Suprapubic skin (tissue), 4 donors: ENCODE measurements at regions not wholly inside any gene's neighbourhood (a gene's known extent, or its start where the extent isn't known, plus 50 kb on each side); places are given as distances from the start of the nearest gene placed in this dataset.

Source experiments
- DNase-seq, 2 donors: peaks; one replicate each; pipeline ENCODE4 v3.0.0-alpha.2; 2019; ENCODE audit warnings: low spot score in 2 of 2
- H3K27ac ChIP-seq: fragments of 200-600 bp; sonication (generic); one replicate; pipeline ENCODE4 v1.5.1; 2019
- H3K27me3 ChIP-seq: fragments of 200-600 bp; sonication (generic); one replicate; pipeline ENCODE4 v1.5.1; 2019
- H3K36me3 ChIP-seq: fragments of 200-600 bp; sonication (generic); one replicate; pipeline ENCODE4 v1.5.1; 2019
- H3K4me1 ChIP-seq: fragments of 200-600 bp; sonication (generic); one replicate; pipeline ENCODE4 v1.5.1; 2019
- H3K4me3 ChIP-seq: fragments of 200-600 bp; sonication (generic); one replicate; pipeline ENCODE4 v1.5.1; 2019; ENCODE audit warnings: mild to moderate bottlenecking
- H3K9me3 ChIP-seq: fragments of 200-600 bp; sonication (generic); one replicate; pipeline ENCODE4 v1.5.1; 2019
- EP300 ChIP-seq: sonication (generic); formaldehyde crosslinking; IDR thresholded peaks from one replicate; pipeline ENCODE4 v1.6.1; 2017; ENCODE audit warnings: antibody characterized with exemption
- POLR2A ChIP-seq, 2 donors: fragments of 450-650 bp; IDR thresholded peaks; one replicate each; pipeline ENCODE4 v1.6.1; 2017; ENCODE audit warnings: antibody characterized with exemption in 2 of 2, mild to moderate bottlenecking in 2 of 2, moderate library complexity in 2 of 2
- POLR2AphosphoS5 ChIP-seq, 3 donors: sonication (generic); formaldehyde crosslinking; IDR thresholded peaks; one replicate each; pipeline ENCODE4 v1.6.1; 2017; ENCODE audit warnings: antibody characterized with exemption in 3 of 3
- WGBS: methylation state at CpG from one replicate; pipeline ENCODE4 v1.1.5; 2018; 5-methylcytosine and 5-hydroxymethylcytosine counted together
- TF ChIP-seq, protein P1 (sequence below), 2 donors: fragments of 200-600 bp in 1 of 2; fragments of 450-650 bp in 1 of 2; sonication (generic) in 1 of 2; IDR thresholded peaks; one replicate each; pipeline ENCODE4 v1.5.1; 2016 to 2019; ENCODE audit warnings: antibody characterized with exemption in 2 of 2, mild to moderate bottlenecking in 1 of 2, moderate library complexity in 1 of 2

DNA sequence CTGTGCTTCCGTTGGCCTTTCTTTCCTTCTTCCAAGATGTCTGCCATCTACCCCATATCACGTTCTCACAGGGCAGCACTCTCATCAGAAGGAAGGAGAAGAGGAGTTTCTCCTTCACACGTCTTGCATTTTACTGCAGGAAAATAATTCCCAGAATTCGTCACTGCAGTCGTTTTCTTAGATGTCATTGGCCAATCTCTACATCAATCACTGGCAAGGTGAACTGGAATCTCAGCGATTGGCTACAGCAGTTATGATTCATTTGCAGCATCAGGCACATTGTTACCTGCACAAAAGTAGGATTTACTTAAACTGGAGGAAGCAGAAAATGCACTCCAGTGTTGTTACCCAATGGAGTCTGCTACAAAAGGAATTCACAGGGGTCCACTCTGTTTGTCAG lies 277.2 kb upstream of the RBFOX1 start:
- no peak overlapping the region for H3K27ac ChIP-seq
- no peak overlapping the region for H3K4me3 ChIP-seq
- no peak for DNase-seq
- WGBS = 64% methylated on average over 6 of the region's 6 CpGs
- TF ChIP-seq POLR2AphosphoS5 (IDR thresholded peaks at IDR 0.05) (no peak), EP300 (no peak), POLR2A (IDR thresholded peaks at IDR 0.05) (no peak)
- TF ChIP-seq, protein P1, sequence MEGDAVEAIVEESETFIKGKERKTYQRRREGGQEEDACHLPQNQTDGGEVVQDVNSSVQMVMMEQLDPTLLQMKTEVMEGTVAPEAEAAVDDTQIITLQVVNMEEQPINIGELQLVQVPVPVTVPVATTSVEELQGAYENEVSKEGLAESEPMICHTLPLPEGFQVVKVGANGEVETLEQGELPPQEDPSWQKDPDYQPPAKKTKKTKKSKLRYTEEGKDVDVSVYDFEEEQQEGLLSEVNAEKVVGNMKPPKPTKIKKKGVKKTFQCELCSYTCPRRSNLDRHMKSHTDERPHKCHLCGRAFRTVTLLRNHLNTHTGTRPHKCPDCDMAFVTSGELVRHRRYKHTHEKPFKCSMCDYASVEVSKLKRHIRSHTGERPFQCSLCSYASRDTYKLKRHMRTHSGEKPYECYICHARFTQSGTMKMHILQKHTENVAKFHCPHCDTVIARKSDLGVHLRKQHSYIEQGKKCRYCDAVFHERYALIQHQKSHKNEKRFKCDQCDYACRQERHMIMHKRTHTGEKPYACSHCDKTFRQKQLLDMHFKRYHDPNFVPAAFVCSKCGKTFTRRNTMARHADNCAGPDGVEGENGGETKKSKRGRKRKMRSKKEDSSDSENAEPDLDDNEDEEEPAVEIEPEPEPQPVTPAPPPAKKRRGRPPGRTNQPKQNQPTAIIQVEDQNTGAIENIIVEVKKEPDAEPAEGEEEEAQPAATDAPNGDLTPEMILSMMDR (IDR thresholded peaks at IDR 0.05) = no peak
- no peaks in the 10 kb centered on the region for H3K27me3 ChIP-seq
- H3K4me1 ChIP-seq = no peaks in the 10 kb centered on the region
- H3K36me3 ChIP-seq = no peaks in the 10 kb centered on the region
- H3K9me3 ChIP-seq = no peaks in the 10 kb centered on the region

DNA sequence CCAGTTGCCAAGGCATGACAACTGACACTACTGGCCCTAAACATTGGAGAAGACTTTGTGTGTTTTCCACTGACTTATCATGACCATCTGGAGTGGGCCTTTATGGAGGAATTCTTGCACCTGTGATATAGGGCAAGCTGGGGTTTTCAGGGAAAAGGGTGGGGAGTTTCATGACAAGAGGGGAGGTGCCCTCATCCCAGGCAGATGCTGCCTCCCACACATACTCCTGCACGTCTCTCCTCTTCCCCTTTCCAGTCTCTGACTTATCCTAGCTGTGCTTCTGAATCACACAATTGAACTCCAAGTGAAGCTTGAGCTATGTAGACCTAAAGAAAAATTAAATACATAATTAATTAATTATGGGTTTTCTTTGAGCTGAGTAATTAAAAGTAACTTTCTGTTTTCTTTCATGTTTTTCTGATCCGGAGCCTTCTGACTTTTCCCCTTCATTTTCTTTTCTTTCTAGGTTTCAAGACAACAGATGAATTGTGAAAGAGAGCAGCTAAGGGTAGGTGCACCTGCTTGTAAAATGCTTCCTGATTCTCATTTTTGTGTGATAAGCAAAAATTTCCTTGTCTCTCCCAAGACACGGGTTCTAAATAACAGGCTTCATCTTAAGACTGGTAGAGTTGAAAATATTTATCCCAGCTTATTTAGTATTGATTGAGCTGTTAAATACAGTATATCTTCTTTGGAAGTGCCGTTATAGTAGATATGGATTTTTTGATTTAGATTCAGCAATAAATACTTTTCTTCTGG lies 280.9 kb upstream of the RBFOX1 start:
- H3K4me1 ChIP-seq = no peaks in the 10 kb centered on the region
- no peaks in the 10 kb centered on the region for H3K27me3 ChIP-seq
- 72% methylated on average over 4 of the region's 4 CpGs for WGBS
- no peaks in the 10 kb centered on the region for H3K9me3 ChIP-seq
- no peak for TF ChIP-seq POLR2AphosphoS5 (IDR thresholded peaks at IDR 0.05)
- TF ChIP-seq POLR2A (IDR thresholded peaks at IDR 0.05) = no peak
- TF ChIP-seq, protein P1 (IDR thresholded peaks at IDR 0.05) = no peak
- no peak for TF ChIP-seq EP300
- H3K36me3 ChIP-seq = no peaks in the 10 kb centered on the region
- H3K4me3 ChIP-seq = no peak overlapping the region
- no peak for DNase-seq
- H3K27ac ChIP-seq = no peak overlapping the region

DNA sequence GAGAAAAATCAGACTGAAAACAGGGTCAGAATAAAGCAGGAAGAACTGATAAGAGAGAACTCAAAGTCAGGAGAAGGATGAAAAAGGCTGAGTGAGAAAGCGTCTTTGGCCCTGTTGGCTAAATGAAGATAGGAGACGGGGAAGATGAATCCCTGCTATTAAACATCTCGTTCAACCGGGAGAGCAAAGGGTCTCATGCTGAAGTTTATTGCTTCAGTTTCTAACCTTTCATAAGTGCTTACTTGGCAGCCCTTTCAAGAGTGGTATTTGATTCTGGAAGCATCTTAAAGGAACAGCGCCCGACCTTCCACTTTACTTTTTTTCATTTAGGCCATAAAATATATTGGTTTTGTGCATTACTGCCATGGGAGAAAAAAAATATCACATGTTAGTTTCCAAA lies 288.3 kb upstream of the RBFOX1 start:
- no peaks in the 10 kb centered on the region for H3K4me1 ChIP-seq
- H3K27ac ChIP-seq = no peak overlapping the region
- no peak overlapping the region for H3K4me3 ChIP-seq
- no peaks in the 10 kb centered on the region for H3K36me3 ChIP-seq
- DNase-seq = no peak
- H3K9me3 ChIP-seq = no peaks in the 10 kb centered on the region
- no peak for TF ChIP-seq EP300
- 44% methylated on average over 6 of the region's 6 CpGs for WGBS
- no peaks in the 10 kb centered on the region for H3K27me3 ChIP-seq

DNA sequence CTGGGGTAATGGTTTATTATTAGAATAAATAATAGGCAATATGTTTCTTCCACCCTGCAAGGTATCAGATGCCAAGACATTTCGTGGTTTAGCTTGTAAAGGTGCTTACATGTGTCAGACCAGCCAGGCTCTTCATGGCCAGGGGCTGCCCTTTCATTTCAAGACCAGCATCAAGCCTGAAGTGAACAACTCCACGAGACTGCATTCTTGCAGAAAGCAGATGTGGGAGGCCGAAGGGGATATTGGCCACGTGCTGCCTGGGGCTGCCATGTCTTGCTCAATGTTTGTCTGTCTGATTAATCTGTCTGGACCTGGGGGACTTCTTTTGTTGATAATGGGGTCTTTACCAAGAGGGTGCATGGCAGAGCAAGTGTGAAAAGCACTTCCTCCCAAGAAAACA lies 294.2 kb upstream of the RBFOX1 start:
- no peaks in the 10 kb centered on the region for H3K27me3 ChIP-seq
- no peak for DNase-seq
- no peaks in the 10 kb centered on the region for H3K4me1 ChIP-seq
- H3K4me3 ChIP-seq = no peak overlapping the region
- TF ChIP-seq POLR2A (IDR thresholded peaks at IDR 0.05) = no peak
- H3K9me3 ChIP-seq = no peaks in the 10 kb centered on the region
- 31% methylated on average over 4 of the region's 4 CpGs for WGBS
- H3K36me3 ChIP-seq = no peaks in the 10 kb centered on the region
- no peak overlapping the region for H3K27ac ChIP-seq

DNA sequence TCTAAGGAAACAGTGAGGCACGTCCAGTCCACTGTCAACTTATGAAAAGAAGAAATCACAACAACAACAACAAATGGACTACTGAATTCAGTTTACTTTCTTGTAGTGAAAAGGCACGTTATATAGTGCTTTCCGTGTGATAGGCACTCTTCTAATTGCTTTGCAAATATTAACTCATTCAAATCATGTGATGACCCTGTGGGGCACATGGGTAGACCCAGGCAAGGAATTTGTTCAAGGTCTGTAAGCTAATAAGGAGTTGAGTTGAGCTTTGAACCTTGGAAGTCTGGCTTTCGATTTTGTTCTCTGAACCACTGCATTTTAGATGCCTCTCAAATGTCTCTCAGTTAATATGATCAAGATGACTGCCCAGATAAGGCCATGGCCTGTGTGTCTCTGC lies 295.1 kb upstream of the RBFOX1 start:
- no peak for DNase-seq
- WGBS = 78% methylated on average over 4 of the region's 4 CpGs

DNA sequence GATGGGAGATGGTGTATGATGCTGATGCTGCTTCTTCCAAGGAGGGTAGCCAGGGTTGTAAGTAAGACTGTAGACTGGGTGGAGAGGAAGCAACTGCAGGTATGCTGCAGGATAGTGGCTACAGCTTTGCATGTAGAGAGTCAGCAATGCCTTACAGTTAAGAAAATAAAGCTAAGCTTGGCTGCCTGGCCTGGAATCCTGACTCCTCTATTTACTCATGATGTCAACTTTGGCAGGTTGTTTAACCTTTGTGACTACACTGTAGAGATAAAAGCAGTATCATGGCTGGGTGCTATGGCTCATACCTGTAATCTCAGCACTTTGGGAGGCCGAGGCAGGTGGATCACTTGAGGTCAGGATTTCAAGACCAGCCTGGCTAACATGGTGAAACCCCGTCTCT lies 301.6 kb upstream of the RBFOX1 start:
- H3K36me3 ChIP-seq = no peaks in the 10 kb centered on the region
- H3K9me3 ChIP-seq = no peaks in the 10 kb centered on the region
- no peaks in the 10 kb centered on the region for H3K4me1 ChIP-seq
- DNase-seq = no peak
- TF ChIP-seq, protein P1 (IDR thresholded peaks at IDR 0.05) = no peak
- TF ChIP-seq EP300 (no peak), POLR2AphosphoS5 (IDR thresholded peaks at IDR 0.05) (no peak), POLR2A (IDR thresholded peaks at IDR 0.05) (no peak)
- H3K27me3 ChIP-seq = no peaks in the 10 kb centered on the region
- H3K27ac ChIP-seq = no peak overlapping the region
- WGBS = 84% methylated on average over 2 of the region's 2 CpGs
- no peak overlapping the region for H3K4me3 ChIP-seq

More for the DNA sequence above, 295.1 kb upstream of the RBFOX1 start:
- Histone ChIP-seq H3K4me1 (no peaks in the 10 kb centered on the region), H3K4me3 (no peak overlapping the region), H3K27ac (no peak overlapping the region), H3K27me3 (no peaks in the 10 kb centered on the region), H3K9me3 (no peaks in the 10 kb centered on the region), H3K36me3 (no peaks in the 10 kb centered on the region)
- TF ChIP-seq POLR2AphosphoS5 (IDR thresholded peaks at IDR 0.05) (no peak), EP300 (no peak), POLR2A (IDR thresholded peaks at IDR 0.05) (no peak)
- TF ChIP-seq, protein P1 (IDR thresholded peaks at IDR 0.05) = no peak
